Dermis blood vessel endothelial cell (primary cell): ENCODE measurements at regions not wholly inside any gene's neighbourhood (a gene's known extent, or its start where the extent isn't known, plus 50 kb on each side); places are given as distances from the start of the nearest gene placed in this dataset.
"Not testable (repeated sequence)": the region's sequence is repeated elsewhere in the genome, so short reads cannot be mapped to it uniquely, and the experiment has no call there.

Experiments used
- DNase-seq: peaks from one replicate; pipeline ENCODE4 v3.0.0; 2010

GRCh38 chr1:149279015-149279414 lies 175.7 kb upstream of the NBPF9 start:
- not testable (repeated sequence) for DNase-seq

- not testable (repeated sequence) for DNase-seq
Observed at GRCh38 chr1:149279512-149279911, 176.2 kb upstream of the NBPF9 start.

DNA sequence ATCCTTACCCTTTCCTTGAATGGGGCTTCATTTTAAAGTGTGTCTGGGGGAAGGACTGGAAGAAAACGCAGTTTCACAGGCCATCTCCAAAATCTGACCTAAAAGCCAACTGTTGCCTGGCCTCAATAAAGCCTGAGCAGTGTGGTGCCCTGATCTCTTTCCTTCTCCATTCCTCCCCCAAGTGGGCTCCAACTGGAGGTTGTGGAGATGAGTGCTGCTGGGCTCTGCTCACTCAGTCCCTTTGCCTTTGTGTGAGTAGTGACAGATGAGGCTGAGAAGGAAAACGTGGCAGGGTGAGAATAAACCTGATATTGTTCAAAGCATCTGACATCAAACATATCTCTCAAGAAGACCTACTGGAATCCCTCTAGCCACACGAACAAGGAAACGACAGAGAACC lies 181.4 kb upstream of the NBPF9 start:
- DNase-seq: not testable (repeated sequence)

GRCh38 chr1:149285205-149285604 lies 181.9 kb upstream of the NBPF9 start:
- not testable (repeated sequence) for DNase-seq

- not testable (repeated sequence) for DNase-seq
Observed at GRCh38 chr1:149285638-149286037, 182.3 kb upstream of the NBPF9 start.

GRCh38 chr1:149288580-149288979 lies 185.2 kb upstream of the NBPF9 start:
- not testable (repeated sequence) for DNase-seq

GRCh38 chr1:149300478-149301218 lies 174.2 kb upstream of the NBPF19 start:
- DNase-seq: not testable (repeated sequence)

DNA sequence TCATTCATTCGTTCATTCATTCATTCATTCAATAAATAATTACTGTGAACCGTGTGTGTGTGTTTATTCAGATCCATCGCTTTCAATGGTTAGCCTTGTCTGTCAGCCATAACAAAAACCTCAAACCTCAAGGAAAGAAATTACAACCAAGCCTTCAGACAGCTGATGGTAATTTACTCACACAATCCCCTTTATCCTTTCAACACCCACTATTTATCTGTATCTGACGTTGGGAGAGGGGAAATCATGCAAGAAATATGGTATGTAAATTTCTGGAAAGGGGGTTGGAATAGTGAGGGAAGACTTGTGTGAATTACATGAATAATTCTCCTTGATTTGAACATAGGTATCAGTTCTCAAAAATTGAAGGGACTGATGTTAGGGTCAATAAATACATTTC lies 173.6 kb upstream of the NBPF19 start:
- not testable (repeated sequence) for DNase-seq

DNA sequence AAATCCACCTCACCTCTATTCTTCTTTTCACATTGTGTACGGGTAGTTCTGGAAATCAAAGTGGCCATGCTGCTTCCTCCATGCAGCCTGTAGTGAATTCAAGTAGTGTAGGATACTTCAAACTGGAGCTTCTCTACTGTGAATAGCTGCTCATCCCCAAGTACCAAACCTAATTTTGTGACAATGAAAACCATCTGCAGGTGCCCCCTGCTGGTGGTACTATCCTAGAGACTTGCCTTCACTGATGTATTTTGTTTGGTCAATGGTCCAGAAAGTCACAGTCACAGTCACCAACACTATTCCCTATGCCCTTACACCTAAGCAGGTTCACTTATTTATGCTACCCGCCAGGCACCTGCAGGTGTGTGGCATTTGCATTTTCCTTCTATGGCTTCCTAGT lies 170.0 kb upstream of the NBPF19 start:
- DNase-seq: not testable (repeated sequence)

DNA sequence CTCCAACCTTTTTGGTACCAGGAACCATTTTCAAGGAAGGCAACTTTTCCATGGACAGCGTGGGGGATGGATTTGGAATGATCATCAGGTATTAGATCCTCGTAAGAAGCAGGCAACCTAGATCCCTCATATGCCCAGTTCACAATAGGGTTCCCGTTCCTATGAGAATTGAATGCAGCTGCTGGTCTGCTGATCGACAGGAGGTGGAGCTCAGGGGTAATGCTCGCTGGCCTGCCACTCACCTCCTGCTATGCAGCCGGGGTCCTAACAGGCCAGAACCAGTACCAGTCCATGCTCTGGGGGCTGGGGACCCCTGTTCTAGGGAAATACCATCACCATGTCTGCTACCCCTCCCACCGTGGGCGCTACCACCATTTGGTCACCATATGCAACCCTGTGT lies 167.2 kb upstream of the NBPF19 start:
- DNase-seq: not testable (repeated sequence)

DNA sequence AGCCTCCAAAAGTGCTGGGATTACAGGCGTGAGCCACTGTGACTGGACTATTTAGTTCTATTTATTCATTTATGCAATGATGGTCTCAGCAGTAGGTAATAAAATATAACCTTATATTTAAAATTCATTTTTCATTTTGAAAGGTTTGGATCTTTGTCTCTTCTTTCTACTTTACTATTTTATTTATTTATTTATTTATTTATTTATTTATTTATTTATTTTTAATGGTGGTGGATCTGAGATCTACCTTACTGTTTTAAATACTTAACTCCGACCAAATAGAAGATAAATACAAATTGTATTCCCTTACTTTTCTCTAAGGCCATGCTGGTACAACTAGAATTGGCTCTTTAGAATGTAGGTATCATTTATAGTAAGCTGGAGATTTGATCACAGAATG lies 159.9 kb upstream of the NBPF19 start:
- not testable (repeated sequence) for DNase-seq

DNA sequence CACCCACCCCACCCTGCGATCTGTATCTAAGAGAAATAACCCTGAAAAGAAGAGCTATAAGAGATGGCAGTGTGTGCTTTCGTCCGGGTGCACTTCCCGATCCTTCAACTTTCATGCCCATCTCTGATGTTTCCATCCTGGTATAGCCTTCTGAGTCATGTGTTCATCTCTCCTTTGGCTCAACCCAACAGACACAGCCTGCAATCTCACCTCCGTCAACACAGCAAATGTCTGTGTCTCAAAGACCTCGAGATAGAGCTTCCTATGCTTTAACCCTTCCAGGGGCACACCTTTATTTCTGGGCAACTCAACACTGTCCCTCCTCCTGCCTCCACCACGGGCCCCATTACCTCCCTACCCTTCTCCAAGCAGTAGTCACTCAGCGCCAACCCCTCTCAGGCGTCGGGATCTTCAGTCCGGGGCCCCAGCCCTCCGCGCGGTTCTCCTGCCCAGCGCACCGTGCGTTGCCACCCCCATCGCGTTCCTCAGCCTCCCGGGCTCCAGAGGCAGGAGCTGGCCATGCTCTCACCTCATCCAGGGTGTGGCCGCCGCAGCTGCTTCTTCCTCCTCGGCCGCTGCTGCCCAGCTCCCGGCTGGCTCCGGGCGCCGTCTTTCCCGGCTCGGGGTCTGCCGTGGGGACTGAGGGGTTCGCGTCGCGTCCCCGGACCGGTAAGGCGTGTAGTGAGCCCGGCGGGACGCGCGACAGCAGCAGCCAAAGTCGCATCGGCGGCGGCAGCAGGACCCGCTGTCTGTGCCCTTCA lies 153.7 kb upstream of the NBPF19 start:
- DNase-seq: not testable (repeated sequence)

- DNase-seq: not testable (repeated sequence)
Observed at GRCh38 chr1:149321732-149322016, 153.2 kb upstream of the NBPF19 start.

GRCh38 chr1:149330081-149330335 lies 144.8 kb upstream of the NBPF19 start:
- DNase-seq: not testable (repeated sequence)

- not testable (repeated sequence) for DNase-seq
Observed at GRCh38 chr1:149336082-149336481, 138.8 kb upstream of the NBPF19 start.

DNA sequence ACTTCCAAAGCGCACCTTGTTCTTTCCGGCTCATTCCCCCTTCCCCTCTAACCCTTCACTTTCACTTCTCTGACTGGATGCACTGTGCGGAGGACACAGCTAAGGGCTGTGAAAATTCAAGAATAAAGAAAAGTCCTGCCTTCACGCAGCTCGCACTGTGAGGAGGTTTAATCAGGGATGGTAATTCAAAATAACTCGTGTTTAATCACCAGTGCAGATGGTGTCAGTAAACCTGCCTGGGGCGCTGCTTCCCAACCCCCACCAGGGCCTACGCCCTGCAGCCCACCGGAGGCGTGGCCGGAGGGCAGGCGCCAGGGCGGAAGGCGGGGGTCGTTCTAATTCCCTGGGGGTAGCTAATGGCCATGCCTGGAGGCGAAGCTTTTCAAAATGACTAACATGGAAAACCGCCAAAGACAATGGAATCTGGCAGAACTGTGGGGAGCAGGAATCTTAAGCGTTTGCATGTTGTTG lies 136.6 kb upstream of the NBPF19 start:
- not testable (repeated sequence) for DNase-seq

GRCh38 chr1:149338698-149339097 lies 136.1 kb upstream of the NBPF19 start:
- not testable (repeated sequence) for DNase-seq

- DNase-seq: not testable (repeated sequence)
Observed at GRCh38 chr1:149349448-149349847, 125.4 kb upstream of the NBPF19 start.

- not testable (repeated sequence) for DNase-seq
Observed at GRCh38 chr1:149352205-149352604, 122.6 kb upstream of the NBPF19 start.

- DNase-seq: not testable (repeated sequence)
Observed at GRCh38 chr1:149354579-149354978, 120.3 kb upstream of the NBPF19 start.

- not testable (repeated sequence) for DNase-seq
Observed at GRCh38 chr1:149355748-149356147, 119.1 kb upstream of the NBPF19 start.

- DNase-seq: not testable (repeated sequence)
Observed at GRCh38 chr1:149356152-149356551, 118.7 kb upstream of the NBPF19 start.

GRCh38 chr1:149360351-149360750 lies 114.5 kb upstream of the NBPF19 start:
- not testable (repeated sequence) for DNase-seq

DNA sequence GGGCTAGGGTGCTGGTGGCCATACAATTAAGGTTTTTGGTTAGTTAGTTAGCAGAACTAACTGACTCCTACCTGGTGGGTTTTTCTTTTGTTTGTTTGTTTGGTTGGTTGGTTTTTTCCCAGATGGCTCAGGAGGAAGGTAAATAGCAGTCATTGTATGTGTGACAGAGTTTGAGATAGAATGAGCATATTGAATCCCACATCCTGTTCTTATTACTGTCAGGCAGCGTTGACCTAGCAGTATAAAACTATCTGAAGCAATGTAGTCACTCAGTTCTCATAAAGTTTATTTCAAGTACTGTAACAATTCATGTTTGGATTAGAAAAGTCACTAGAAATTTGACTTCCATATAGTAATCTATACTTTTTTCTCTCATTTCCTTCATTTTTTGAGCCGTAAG lies 113.5 kb upstream of the NBPF19 start:
- DNase-seq: not testable (repeated sequence)
